HCT116 (cell line): ENCODE measurements at regions not wholly inside any gene's neighbourhood (a gene's known extent, or its start where the extent isn't known, plus 50 kb on each side); places are given as distances from the start of the nearest gene placed in this dataset.

ENCODE experiments used
- ATAC-seq: fragments of 200-7000 bp; cut with Tn5 transposase; 2 replicates; pipeline ENCODE4 v1.9.1; 2020; ENCODE audit warnings: mild to moderate bottlenecking, moderate library complexity
- BruUV-seq: library from RNA; stranded (reverse); fragments of 400-500 nt; replicated peaks from 2 replicates; lab custom pipeline; 2021; lab: Mats Ljungman, UMichigan
- CTCF ChIA-PET: fragments of 300-600 bp; sonication (Branson Sonifier 250); formaldehyde crosslinking; loops from one replicate; lab custom pipeline; 2021; ENCODE audit warnings: antibody characterized with exemption; lab: Charles Lee
- POLR2A ChIA-PET: fragments of 300-600, 350-600 bp; sonication (Branson Sonifier 250); formaldehyde crosslinking; loops from one replicate; lab custom pipeline; 2021; ENCODE audit warnings: antibody characterized with exemption; lab: Charles Lee
- RAD21 ChIA-PET, 2 experiments: fragments of 300-600 bp; sonication (Branson Sonifier 250); formaldehyde crosslinking; loops; one replicate each; lab custom pipeline; 2023; ENCODE audit warnings: low total read pairs in 2 of 2; ENCODE audit not compliant: uncharacterized antibody in 2 of 2, unreplicated experiment in 2 of 2, low non-redundant PET in 1 of 2; lab: Charles Lee
- DNase-seq: peaks from one replicate; pipeline ENCODE4 v3.0.0-alpha.2; 2010; ENCODE audit warnings: low read depth, low spot score
- H2AFZ ChIP-seq: fragments of 200-600 bp; shearing (Covaris generic), sonication (generic); 2 replicates; pipeline ENCODE4 v1.6.1; 2017; ENCODE audit warnings: low read depth, mixed run types, mixed read lengths, antibody characterized with exemption, low read length; ENCODE audit not compliant: poor library complexity, severe bottlenecking
- H3K27ac ChIP-seq: 2 replicates; pipeline ENCODE4 v1.5.1; 2012; ENCODE audit warnings: low read depth, low read length
- H3K27me3 ChIP-seq: fragments of 200-600 bp; sonication (generic); 2 replicates; pipeline ENCODE4 v1.6.1; 2016; ENCODE audit warnings: mixed run types, low read length, mixed read lengths; ENCODE audit not compliant: insufficient read depth
- H3K36me3 ChIP-seq, 2 experiments: fragments of 200-500 bp in 1 of 2; fragments of 200-600 bp in 1 of 2; sonication (Bioruptor generic) in 1 of 2; sonication (generic) in 1 of 2; 2 replicates each; pipeline versions ENCODE4 v1.5.1 to v1.6.1; 2014 to 2016; ENCODE audit warnings: low read length in 2 of 2, inconsistent platforms in 1 of 2, mixed read lengths in 1 of 2, mixed run types in 1 of 2; ENCODE audit not compliant: insufficient read depth in 2 of 2, control insufficient read depth in 1 of 2
- H3K4me1 ChIP-seq, 2 experiments: fragments of 200-600 bp in 1 of 2; sonication (generic) in 1 of 2; 2 replicates each; pipeline versions ENCODE4 v1.5.1 to v1.6.1; 2012 to 2017; ENCODE audit warnings: low read length in 2 of 2, inconsistent platforms in 1 of 2, mild to moderate bottlenecking in 1 of 2, mixed read lengths in 1 of 2, mixed run types in 1 of 2, moderate library complexity in 1 of 2; ENCODE audit not compliant: insufficient read depth in 2 of 2, control insufficient read depth in 1 of 2
- H3K4me2 ChIP-seq: fragments of 200-600 bp; sonication (generic); 2 replicates; pipeline ENCODE4 v1.6.1; 2017; ENCODE audit warnings: mixed run types, low read length, mixed read lengths
- H3K4me3 ChIP-seq, 2 experiments: fragments of 200-600 bp in 1 of 2; sonication (generic) in 1 of 2; replicated peaks in 1 of 2; 2 replicates each; pipeline ENCODE4 v1.5.1; 2011 to 2016; ENCODE audit warnings: low read length in 2 of 2, control low read depth in 1 of 2, low read depth in 1 of 2, mild to moderate bottlenecking in 1 of 2, mixed read lengths in 1 of 2, mixed run types in 1 of 2
- H3K79me2 ChIP-seq: fragments of 200-600 bp; sonication (generic); 2 replicates; pipeline ENCODE4 v1.6.1; 2017; ENCODE audit warnings: mild to moderate bottlenecking, mixed run types, low read length, moderate library complexity, mixed read lengths; ENCODE audit not compliant: insufficient read depth
- H3K9ac ChIP-seq: fragments of 200-600 bp; sonication (generic); 2 replicates; pipeline ENCODE4 v1.6.1; 2016; ENCODE audit warnings: low read length, mixed read lengths
- H3K9me2 ChIP-seq: fragments of 200-600 bp; sonication (generic), shearing (Covaris generic); 2 replicates; pipeline ENCODE4 v1.6.1; 2017; ENCODE audit warnings: mixed run types, mild to moderate bottlenecking, moderate library complexity; ENCODE audit not compliant: insufficient read depth
- H3K9me3 ChIP-seq, 2 experiments: fragments of 200-500 bp in 1 of 2; fragments of 200-600 bp in 1 of 2; sonication (Bioruptor generic) in 1 of 2; sonication (generic) in 1 of 2; 2 replicates each; pipeline ENCODE4 v1.6.1; 2014 to 2017; ENCODE audit warnings: low read length in 2 of 2, mixed read lengths in 2 of 2, inconsistent platforms in 1 of 2, low read depth in 1 of 2, mild to moderate bottlenecking in 1 of 2, mixed run types in 1 of 2, moderate library complexity in 1 of 2; ENCODE audit not compliant: control insufficient read depth in 1 of 2, insufficient read depth in 1 of 2
- H4K20me1 ChIP-seq: fragments of 200-600 bp; sonication (generic), shearing (Covaris generic); 2 replicates; pipeline ENCODE4 v1.6.1; 2017; ENCODE audit warnings: mixed run types, mild to moderate bottlenecking, moderate library complexity; ENCODE audit not compliant: insufficient read depth
- CBX3 ChIP-seq: IDR thresholded peaks from 2 replicates; pipeline ENCODE4 v1.6.1; 2012; ENCODE audit warnings: low read depth
- EGR1 ChIP-seq: IDR thresholded peaks from 2 replicates; pipeline ENCODE4 v1.6.1; 2012; ENCODE audit warnings: low read depth
- ELF1 ChIP-seq: IDR thresholded peaks from 2 replicates; pipeline ENCODE4 v1.6.1; 2012; ENCODE audit warnings: low read depth, borderline replicate concordance
- EZH2 ChIP-seq: fragments of 200-600 bp; sonication (generic); IDR thresholded peaks from 2 replicates; pipeline ENCODE4 v1.6.1; 2017; ENCODE audit warnings: antibody characterized with exemption, mixed run types
- EZH2phosphoT487 ChIP-seq: fragments of 200-600 bp; IDR thresholded peaks from 2 replicates; pipeline ENCODE4 v1.6.1; 2018; ENCODE audit warnings: antibody characterized with exemption, borderline replicate concordance
- JUND ChIP-seq: IDR thresholded peaks from 2 replicates; pipeline ENCODE4 v1.6.1; 2012
- MAX ChIP-seq: IDR thresholded peaks from 2 replicates; pipeline ENCODE4 v1.6.1; 2012
- RAD21 ChIP-seq: IDR thresholded peaks from 2 replicates; pipeline ENCODE4 v1.6.1; 2012; ENCODE audit warnings: low read depth, mild to moderate bottlenecking
- SP1 ChIP-seq: IDR thresholded peaks from 2 replicates; pipeline ENCODE4 v1.6.1; 2012; ENCODE audit warnings: low read depth
- SRF ChIP-seq: IDR thresholded peaks from 2 replicates; pipeline ENCODE4 v1.6.1; 2012; ENCODE audit warnings: low read depth
- TCF7L2 ChIP-seq: IDR thresholded peaks from 2 replicates; pipeline ENCODE4 v1.7.0; 2011; ENCODE audit warnings: borderline replicate concordance, inconsistent platforms; ENCODE audit not compliant: insufficient read depth, insufficient read length; ENCODE audit errors: extremely low read depth
- ZBTB33 ChIP-seq: IDR thresholded peaks from 2 replicates; pipeline ENCODE4 v1.6.1; 2011; ENCODE audit warnings: mild to moderate bottlenecking, low read length, moderate library complexity; ENCODE audit not compliant: insufficient replicate concordance; ENCODE audit errors: extremely low read depth
- ZFX ChIP-seq: fragments of 450-650 bp; IDR thresholded peaks from 2 replicates; pipeline ENCODE4 v1.6.1; 2017
- ZNF274 ChIP-seq: fragments of 200-500 bp; sonication (Bioruptor generic); IDR thresholded peaks from 2 replicates; pipeline ENCODE4 v1.6.1; 2014; ENCODE audit warnings: mild to moderate bottlenecking, low read depth, low read length, inconsistent platforms
- intact Hi-C: fragments of 100-400 bp; cut with micrococcal nuclease; formaldehyde crosslinking; loops from 2 replicates; pipeline ENCODE4 v1.10.0; 2022
- TF ChIP-seq, protein P1 (sequence below), 3 experiments: fragments of 200-600 bp in 1 of 3; sonication (generic) in 1 of 3; IDR thresholded peaks in 2 of 3; conservative IDR thresholded peaks in 1 of 3; 2 replicates each; pipeline ENCODE4 v1.5.1; 2012 to 2017; ENCODE audit warnings: low read depth in 2 of 3, low read length in 2 of 3, antibody characterized with exemption in 1 of 3, borderline replicate concordance in 1 of 3, control low read depth in 1 of 3, mild to moderate bottlenecking in 1 of 3, mixed read lengths in 1 of 3, mixed run types in 1 of 3, moderate library complexity in 1 of 3; ENCODE audit not compliant: insufficient read depth in 1 of 3
- TF ChIP-seq, protein P2 (sequence below): IDR thresholded peaks from 2 replicates; pipeline ENCODE4 v1.6.1; 2012
- TF ChIP-seq, protein P3 (sequence below): IDR thresholded peaks from 2 replicates; pipeline ENCODE4 v1.6.1; 2012; ENCODE audit warnings: low read depth

GRCh38 chr15:31591908-31592307 is 265.3 kb downstream of the KLF13 start (continued):
- TF ChIP-seq, protein P1, sequence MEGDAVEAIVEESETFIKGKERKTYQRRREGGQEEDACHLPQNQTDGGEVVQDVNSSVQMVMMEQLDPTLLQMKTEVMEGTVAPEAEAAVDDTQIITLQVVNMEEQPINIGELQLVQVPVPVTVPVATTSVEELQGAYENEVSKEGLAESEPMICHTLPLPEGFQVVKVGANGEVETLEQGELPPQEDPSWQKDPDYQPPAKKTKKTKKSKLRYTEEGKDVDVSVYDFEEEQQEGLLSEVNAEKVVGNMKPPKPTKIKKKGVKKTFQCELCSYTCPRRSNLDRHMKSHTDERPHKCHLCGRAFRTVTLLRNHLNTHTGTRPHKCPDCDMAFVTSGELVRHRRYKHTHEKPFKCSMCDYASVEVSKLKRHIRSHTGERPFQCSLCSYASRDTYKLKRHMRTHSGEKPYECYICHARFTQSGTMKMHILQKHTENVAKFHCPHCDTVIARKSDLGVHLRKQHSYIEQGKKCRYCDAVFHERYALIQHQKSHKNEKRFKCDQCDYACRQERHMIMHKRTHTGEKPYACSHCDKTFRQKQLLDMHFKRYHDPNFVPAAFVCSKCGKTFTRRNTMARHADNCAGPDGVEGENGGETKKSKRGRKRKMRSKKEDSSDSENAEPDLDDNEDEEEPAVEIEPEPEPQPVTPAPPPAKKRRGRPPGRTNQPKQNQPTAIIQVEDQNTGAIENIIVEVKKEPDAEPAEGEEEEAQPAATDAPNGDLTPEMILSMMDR (IDR thresholded peaks at IDR 0.05 in 2 of 3, conservative IDR thresholded peaks at IDR 0.05 in 1 of 3; ENCODE audit: borderline replicate concordance in 1 of 3, insufficient read depth in 1 of 3, low read depth in 2 of 3, low read length in 2 of 3) = no peak
- no peak for TF ChIP-seq TCF7L2
- TF ChIP-seq, protein P2, sequence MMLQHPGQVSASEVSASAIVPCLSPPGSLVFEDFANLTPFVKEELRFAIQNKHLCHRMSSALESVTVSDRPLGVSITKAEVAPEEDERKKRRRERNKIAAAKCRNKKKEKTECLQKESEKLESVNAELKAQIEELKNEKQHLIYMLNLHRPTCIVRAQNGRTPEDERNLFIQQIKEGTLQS = no peak
- TF ChIP-seq ELF1 = no peak
- TF ChIP-seq EZH2phosphoT487 = no peak
- TF ChIP-seq ZFX = no peak

- H3K4me2 ChIP-seq = no peak overlapping the region
- ChIA-PET POLR2A (no interaction called here), CTCF (no interaction called here), RAD21 (no interaction called here)
- no peak overlapping the region for H3K4me3 ChIP-seq
- TF ChIP-seq CBX3 = no peak
- TF ChIP-seq MAX = no peak
- no peak for TF ChIP-seq ZNF274
- TF ChIP-seq SP1 = no peak
- no peak for TF ChIP-seq JUND
- TF ChIP-seq, protein P3, sequence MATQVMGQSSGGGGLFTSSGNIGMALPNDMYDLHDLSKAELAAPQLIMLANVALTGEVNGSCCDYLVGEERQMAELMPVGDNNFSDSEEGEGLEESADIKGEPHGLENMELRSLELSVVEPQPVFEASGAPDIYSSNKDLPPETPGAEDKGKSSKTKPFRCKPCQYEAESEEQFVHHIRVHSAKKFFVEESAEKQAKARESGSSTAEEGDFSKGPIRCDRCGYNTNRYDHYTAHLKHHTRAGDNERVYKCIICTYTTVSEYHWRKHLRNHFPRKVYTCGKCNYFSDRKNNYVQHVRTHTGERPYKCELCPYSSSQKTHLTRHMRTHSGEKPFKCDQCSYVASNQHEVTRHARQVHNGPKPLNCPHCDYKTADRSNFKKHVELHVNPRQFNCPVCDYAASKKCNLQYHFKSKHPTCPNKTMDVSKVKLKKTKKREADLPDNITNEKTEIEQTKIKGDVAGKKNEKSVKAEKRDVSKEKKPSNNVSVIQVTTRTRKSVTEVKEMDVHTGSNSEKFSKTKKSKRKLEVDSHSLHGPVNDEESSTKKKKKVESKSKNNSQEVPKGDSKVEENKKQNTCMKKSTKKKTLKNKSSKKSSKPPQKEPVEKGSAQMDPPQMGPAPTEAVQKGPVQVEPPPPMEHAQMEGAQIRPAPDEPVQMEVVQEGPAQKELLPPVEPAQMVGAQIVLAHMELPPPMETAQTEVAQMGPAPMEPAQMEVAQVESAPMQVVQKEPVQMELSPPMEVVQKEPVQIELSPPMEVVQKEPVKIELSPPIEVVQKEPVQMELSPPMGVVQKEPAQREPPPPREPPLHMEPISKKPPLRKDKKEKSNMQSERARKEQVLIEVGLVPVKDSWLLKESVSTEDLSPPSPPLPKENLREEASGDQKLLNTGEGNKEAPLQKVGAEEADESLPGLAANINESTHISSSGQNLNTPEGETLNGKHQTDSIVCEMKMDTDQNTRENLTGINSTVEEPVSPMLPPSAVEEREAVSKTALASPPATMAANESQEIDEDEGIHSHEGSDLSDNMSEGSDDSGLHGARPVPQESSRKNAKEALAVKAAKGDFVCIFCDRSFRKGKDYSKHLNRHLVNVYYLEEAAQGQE = no peak
- TF ChIP-seq, protein P2 = no peak
- no peak for TF ChIP-seq RAD21
- no peak for TF ChIP-seq SRF
- TF ChIP-seq EZH2 = no peak
- TF ChIP-seq ZBTB33 = no peak
- no peak for TF ChIP-seq EGR1
- no peak overlapping the region for H2AFZ ChIP-seq
- intact Hi-C loops = no loop called here
- BruUV-seq = no TSS peak
- H3K9me3 ChIP-seq = no peaks in the 10 kb centered on the region
- no peak overlapping the region for H3K27ac ChIP-seq
- DNase-seq (no peak), ATAC-seq (no peak)
- H4K20me1 ChIP-seq = no peaks in the 10 kb centered on the region
- no peaks in the 10 kb centered on the region for H3K9me2 ChIP-seq
- no peak overlapping the region for H3K9ac ChIP-seq
- H3K79me2 ChIP-seq = no peaks in the 10 kb centered on the region
- no peaks in the 10 kb centered on the region for H3K36me3 ChIP-seq
- H3K27me3 ChIP-seq = 0 out of 2 replicates have a peak, but pooled peaks cover 2% of the 10 kb centered on the region
- no peaks in the 10 kb centered on the region for H3K4me1 ChIP-seq
Observed at GRCh38 chr15:31597466-31597865, 270.8 kb downstream of the KLF13 start.
